HG02798 (cell line): ENCODE measurements at regions not wholly inside any gene's neighbourhood (a gene's known extent, or its start where the extent isn't known, plus 50 kb on each side); places are given as distances from the start of the nearest gene placed in this dataset.
"Not testable (repeated sequence)": the region's sequence is repeated elsewhere in the genome, so short reads cannot be mapped to it uniquely, and the experiment has no call there.

Experiments
- ATAC-seq: cut with Tn5 transposase; IDR thresholded peaks from one replicate; pipeline ENCODE4 v1.9.1; 2021; ENCODE audit warnings: mild to moderate bottlenecking; ENCODE audit not compliant: unreplicated experiment, poor library complexity

DNA sequence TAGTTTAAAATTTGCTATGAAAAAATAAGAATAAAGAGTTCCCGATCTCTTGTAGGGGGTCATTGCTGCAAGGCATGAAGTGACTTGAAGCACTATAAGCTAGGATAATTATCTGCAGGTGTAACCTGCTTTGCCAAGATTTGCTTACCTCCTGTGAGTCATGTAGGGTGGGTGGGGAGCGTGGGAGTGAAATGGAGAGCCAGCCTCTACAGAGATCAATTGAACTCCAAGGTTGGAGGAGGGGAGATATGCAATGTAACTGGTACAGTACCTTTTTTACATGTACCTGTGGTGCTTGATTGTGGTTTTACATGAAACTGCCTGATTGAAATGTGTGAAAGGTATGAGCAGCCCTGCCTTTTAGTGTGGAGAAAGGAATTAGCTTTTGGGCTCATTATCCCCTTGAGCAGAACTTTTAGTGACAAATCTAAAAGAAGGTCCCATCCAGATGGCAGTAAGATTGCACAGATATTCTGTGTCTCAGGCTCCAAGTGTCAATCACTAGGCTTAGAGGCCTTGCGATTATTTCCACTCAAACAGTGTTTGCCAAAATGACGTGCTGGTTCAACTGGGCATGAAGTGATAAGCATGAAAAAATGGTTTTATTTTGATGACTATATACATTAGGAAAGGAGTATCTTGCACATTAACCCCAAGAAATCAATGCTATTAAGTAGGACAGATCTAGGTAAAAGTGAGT, 138.6 kb upstream of the GRB10 start:
- no peak for ATAC-seq

- no peak for ATAC-seq
Observed at GRCh38 chr7:50920031-50920635, 137.4 kb upstream of the GRB10 start.

DNA sequence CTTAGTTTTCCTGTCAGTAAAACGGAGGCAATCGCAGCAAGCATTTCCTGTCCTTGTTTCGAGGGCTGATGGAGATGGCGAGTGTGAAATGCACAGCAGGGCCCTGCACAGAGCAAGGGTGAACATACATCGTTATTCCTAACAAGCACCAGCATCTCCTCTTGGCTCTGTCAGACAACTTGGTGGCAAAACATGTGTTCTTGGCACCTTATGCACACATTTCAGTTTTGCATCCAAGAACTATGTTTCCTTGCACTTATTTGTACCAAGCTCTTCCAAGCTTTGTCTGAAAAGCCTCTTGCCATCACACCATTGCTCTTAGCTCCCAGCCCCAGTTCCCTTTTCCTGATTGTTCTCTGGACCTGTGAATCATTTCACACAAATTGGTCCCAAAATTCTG, 132.9 kb upstream of the GRB10 start:
- no peak for ATAC-seq

GRCh38 chr7:50914460-50914859, 131.8 kb upstream of the GRB10 start:
- ATAC-seq: no peak

- ATAC-seq: no peak
Observed at GRCh38 chr7:50908628-50909290, 126.1 kb upstream of the GRB10 start.

DNA sequence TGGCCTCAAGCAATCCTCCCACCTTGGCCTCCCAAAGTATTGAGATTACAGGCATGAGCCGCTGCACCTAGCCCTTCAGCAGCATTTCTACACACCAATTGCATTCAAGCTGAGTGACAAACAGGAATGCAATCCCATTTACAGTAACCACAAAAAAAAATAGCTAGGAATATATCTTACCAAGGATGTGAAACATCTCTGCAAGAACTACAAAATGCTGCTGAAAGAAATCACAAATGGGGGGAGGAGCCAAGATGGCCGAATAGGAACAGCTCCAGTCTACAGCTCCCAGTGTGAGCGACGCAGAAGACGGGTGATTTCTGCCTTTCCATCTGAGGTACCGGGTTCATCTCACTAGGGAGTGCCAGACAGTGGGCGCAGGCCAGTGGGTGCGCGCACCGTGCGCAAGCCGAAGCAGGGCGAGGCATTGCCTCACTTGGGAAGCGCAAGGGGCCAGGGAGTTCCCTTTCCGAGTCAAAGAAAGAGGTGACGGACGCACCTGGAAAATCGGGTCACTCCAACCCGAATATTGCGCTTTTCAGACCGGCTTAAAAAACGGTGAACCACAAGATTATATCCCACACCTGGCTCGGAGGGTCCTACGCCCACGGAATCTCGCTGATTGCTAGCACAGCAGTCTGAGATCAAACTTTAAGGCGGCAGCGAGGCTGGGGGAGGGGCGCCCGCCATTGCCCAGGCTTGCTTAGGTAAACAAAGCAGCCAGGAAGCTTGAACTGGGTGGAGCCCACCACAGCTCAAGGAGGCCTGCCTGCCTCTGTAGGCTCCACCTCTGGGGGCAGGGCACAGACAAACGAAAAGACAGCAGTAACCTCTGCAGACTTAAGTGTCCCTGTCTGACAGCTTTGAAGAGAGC, 116.1 kb upstream of the GRB10 start:
- ATAC-seq: not testable (repeated sequence)

- ATAC-seq: not testable (repeated sequence)
Observed at GRCh38 chr7:50887061-50887460, 104.4 kb upstream of the GRB10 start.

DNA sequence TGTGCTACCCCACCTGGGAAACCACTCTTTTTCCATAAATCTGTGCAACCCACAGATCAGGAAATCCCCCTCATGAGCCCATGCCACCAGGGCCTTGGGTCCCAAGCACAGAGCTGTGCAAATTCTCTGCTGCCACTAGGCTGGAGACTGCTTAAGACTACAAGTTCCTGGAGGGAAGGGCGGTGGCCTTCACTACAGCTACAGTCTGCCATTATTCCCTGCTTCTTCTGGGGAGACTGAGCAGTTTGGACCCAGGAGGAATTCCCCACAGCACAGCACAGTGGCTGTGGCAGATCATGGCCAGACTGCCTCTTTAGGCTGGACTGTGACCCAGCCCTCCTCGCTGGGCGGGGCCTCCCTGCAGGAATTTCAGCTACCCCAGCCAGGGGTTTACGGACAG, 89.7 kb upstream of the GRB10 start:
- no peak for ATAC-seq

DNA sequence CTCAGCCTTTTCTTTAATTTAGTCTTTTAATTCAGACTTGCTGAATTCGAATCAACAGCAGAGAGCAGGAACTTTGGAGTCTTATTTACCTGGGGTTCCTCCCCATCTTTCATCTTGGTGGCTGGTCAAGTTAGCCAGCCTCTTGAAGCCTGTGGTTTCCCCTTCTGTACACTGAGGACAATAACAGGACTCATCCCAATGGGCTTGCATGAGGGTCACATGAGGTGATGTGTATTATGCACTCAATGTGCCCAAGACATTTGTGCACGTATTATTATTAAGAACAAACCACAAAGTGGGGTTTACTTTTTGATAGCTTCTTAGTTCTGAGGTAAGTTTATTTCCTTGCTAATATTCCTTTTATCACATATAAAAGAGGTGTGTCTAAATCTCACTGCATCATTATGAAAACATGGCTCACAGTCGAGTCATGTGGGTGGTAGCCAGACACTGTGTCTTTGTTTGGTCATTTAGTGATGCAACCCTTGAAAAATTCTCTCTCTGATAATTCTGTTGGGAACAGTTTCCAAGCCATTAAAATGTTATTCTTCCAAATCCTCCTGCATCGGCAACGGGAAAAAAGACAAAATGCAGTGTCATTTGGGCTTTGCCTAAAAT, 86.5 kb upstream of the GRB10 start:
- no peak for ATAC-seq

DNA sequence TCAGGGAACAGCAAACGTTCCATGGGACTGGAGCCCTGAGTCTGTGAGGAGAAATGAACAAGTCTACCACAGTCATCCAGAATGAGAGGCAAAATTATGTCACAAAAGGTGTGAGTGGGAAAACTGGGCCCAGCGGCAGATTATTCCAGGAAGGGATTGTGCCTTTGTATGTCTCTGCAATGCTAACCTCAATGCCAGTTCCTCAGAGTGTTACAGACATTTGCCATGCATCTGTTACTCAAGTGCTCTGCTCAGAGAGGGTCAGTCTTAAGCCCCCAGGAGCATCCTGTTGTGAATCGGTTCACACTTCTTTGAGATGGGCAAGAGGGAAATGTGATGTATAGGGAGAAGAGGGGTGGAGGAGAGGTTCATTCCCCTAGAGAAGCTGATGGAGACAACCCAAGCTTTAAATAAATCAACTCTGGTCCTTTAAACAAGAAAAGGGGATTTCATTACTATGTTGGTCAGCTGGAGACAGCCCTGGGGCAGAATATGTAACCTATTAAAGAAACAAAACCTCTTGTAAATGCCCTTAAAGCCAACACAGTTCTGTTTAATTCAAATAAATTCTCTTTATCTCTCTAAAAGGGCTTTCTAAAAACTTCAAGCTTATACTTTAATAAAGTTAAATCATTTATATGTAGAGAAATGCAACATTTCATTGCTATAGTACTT, 85.9 kb upstream of the GRB10 start:
- no peak for ATAC-seq

GRCh38 chr7:50867034-50867356, 84.3 kb upstream of the GRB10 start:
- no peak for ATAC-seq

DNA sequence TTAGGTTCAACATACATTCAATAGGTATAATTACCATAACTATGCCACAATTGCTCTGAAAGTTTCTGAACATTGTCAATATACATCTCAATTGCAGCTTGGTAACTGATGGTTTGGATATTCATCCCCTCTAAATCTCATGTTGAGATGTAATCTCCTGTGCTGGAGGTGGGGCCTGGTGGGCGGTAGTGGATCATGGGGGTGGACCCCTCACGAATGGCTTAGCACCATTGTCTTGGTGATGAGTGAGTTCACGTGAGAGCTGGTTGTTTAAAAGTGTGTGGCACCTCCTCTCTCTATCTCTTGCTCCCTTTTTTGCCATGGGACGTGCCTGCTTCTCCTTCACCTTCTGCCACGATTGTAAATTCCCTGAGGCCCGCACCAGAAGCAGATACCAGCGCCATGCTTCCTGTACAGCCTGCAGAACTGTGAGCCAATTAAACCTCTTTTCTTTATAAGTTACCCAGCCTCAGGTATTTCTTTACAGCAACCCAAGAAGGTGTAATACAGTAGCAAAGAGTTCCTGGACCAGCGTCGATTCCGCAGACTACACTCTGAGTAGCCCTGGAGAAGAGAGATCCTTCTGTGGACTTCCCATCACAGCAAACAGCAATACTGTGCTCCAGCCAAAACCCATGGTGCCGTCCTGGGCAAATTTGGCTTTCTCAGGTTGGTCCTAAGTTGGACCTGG, 83.8 kb upstream of the GRB10 start:
- ATAC-seq: no peak

- ATAC-seq: no peak
Observed at GRCh38 chr7:50865450-50865849, 82.8 kb upstream of the GRB10 start.

DNA sequence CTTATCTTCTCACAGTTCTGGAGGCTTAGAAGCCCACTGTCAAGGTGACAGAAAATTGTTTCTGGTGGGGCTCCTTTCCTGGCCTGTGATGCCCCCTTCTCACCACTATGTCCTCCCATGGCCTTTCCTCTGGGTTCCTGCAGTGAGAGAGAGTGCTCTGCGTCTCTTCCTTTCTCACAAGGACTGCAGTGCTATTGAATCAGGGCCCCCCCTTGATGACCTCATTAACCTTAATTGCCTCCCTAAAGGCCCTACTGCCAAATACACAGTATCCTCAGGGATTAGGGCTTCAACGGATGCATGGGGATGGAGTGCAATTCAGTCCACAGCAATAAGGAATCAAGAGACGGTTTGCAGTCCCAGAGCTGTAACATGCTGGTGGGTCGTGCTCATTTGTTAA, 82.0 kb upstream of the GRB10 start:
- no peak for ATAC-seq

DNA sequence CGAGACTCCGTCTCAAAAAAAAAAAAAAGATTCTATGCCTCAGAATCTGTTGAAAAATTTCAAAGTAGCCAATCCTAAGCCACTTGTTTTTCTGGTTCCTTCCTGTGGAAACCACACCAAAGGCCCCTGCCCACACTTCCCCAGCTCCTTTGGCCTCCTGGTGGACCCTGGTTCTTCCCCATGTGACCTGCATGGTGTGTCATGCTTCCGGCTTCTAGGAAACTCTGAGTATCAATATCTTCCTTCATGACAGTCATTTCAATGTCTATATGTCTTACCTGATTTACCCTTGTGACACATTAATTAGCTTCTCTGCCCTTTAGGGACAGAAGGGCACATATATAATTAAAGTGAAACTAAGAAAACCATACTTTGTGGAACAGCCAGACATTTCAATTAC, 80.4 kb upstream of the GRB10 start:
- ATAC-seq: no peak

- ATAC-seq: no peak
Observed at GRCh38 chr7:50862302-50862701, 79.6 kb upstream of the GRB10 start.

DNA sequence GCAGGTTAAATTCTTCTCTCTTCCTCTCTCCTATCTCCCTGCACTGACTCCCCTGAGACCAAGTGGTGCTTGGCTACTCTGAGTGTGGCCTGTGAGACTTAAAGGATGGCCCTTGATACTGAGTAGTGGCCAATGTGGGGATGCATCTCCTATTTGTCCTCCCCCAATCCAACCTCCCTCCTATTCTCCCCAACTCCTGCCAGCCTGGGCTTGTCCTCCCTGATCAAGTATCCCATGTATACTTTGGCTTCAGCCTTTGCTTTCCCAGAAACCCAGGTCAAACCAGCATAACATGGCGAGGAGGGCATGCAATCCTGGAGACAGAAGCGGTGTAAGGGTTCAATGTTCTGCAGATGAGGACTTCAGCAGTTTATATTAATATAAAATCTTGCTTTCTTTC, 77.9 kb upstream of the GRB10 start:
- ATAC-seq: no peak

- ATAC-seq: no peak
Observed at GRCh38 chr7:50860174-50860573, 77.5 kb upstream of the GRB10 start.

DNA sequence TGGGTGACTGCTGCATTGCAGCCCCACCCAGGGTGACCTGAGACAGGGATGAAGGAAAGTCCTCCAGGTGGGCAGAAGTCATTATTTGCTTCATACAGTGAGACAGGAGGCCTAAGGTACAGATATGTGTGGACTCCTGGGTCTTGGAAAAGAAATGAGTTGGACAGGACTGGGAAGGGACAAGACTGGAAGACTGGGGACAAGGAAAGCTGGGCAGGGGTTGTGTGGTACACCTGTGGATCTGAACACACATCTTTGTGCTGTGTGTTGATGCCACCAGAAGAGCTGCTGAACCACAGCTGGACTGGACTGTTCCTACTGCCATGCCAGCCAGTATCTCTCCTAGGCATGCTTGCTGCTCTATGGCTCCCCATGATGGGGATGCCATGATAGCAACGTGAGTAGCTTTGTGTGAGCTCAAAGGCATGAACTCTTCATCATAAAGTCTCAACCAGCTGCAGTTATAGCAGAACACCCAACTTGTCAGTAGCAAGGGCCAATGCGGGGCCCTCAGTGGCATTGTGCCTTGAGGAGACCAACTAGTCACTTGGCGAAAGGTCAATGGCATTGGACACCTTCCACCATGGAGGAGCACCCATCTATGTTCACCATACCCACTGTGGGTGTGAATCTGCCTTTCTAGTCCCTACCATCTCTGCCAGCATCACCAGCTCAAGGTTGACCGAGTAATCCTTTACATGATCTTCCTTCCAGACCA, 76.0 kb upstream of the GRB10 start:
- no peak for ATAC-seq
